BE2C (cell line): ENCODE measurements at regions not wholly inside any gene's neighbourhood (a gene's known extent, or its start where the extent isn't known, plus 50 kb on each side); places are given as distances from the start of the nearest gene placed in this dataset.

ENCODE experiments used
- DNase-seq: peaks from one replicate; pipeline ENCODE4 v3.0.0-alpha.2; 2020
- H3K27me3 ChIP-seq: fragments of 250-450 bp; sonication (Bioruptor Pico); 2 replicates; pipeline ENCODE4 v1.5.1; 2020; ENCODE audit warnings: mild to moderate bottlenecking
- H3K36me3 ChIP-seq: fragments of 250-450 bp; sonication (Bioruptor Pico); 2 replicates; pipeline ENCODE4 v1.5.1; 2020; ENCODE audit warnings: mild to moderate bottlenecking
- H3K4me1 ChIP-seq: fragments of 250-450 bp; sonication (Bioruptor Pico); 2 replicates; pipeline ENCODE4 v1.5.1; 2020
- H3K4me3 ChIP-seq: 2 replicates; pipeline ENCODE4 v1.5.1; 2011; ENCODE audit warnings: low read depth, low read length
- H3K9me3 ChIP-seq: fragments of 250-450 bp; sonication (Bioruptor Pico); 2 replicates; pipeline ENCODE4 v1.5.1; 2020
- TF ChIP-seq, protein P1 (sequence below): IDR thresholded peaks from 2 replicates; pipeline ENCODE4 v1.5.1; 2012; ENCODE audit warnings: mild to moderate bottlenecking, low read depth, low read length

DNA sequence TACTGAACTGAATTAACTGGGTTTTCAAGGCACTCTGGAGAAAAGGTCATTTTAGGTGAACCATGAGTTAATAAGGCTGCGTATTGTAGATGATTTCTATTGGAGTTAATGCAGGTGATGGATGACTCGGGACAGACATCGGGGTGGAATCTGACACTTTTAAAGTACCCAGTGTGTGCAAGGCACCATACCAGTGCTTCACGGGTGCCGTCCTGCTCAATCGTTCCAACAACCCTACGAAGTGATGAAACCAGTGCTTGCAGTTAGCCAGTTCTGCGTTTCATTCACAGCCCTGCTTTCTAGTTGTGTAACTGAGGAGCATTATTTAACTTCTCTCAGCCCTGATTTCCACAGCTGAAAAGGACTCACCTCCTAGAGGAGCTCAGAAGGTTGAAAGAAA lies 216.5 kb downstream of the BARX2 start:
- TF ChIP-seq, protein P1, sequence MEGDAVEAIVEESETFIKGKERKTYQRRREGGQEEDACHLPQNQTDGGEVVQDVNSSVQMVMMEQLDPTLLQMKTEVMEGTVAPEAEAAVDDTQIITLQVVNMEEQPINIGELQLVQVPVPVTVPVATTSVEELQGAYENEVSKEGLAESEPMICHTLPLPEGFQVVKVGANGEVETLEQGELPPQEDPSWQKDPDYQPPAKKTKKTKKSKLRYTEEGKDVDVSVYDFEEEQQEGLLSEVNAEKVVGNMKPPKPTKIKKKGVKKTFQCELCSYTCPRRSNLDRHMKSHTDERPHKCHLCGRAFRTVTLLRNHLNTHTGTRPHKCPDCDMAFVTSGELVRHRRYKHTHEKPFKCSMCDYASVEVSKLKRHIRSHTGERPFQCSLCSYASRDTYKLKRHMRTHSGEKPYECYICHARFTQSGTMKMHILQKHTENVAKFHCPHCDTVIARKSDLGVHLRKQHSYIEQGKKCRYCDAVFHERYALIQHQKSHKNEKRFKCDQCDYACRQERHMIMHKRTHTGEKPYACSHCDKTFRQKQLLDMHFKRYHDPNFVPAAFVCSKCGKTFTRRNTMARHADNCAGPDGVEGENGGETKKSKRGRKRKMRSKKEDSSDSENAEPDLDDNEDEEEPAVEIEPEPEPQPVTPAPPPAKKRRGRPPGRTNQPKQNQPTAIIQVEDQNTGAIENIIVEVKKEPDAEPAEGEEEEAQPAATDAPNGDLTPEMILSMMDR, result no peak
- no peaks in the 10 kb centered on the region for H3K36me3 ChIP-seq
- no peak for DNase-seq
- no peaks in the 10 kb centered on the region; the same call in 1 of the 2 replicates for H3K9me3 ChIP-seq
- no peaks in the 10 kb centered on the region for H3K4me1 ChIP-seq
- no peaks in the 10 kb centered on the region for H3K27me3 ChIP-seq
- H3K4me3 ChIP-seq, result no peak overlapping the region

DNA sequence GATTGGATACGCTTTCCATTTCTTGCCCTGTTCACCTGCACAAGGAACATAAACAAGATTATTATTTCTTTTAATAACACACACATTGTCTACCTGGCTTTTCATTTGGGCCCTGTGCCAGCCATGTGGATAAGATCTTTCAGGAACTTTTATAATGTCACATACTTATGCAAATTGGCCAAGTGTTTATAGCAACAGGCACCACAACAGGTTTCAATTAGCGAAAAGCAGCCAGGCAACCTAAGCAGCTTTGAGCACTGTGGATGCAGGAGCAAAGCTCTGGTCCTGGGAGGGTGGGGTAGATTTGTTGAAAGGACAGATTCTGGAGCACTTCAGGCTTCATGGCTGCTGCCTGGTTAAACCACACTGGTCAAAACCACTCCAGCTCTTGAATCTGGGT lies 217.4 kb downstream of the BARX2 start:
- no peaks in the 10 kb centered on the region for H3K36me3 ChIP-seq
- TF ChIP-seq, protein P1, result no peak
- no peak for DNase-seq

DNA sequence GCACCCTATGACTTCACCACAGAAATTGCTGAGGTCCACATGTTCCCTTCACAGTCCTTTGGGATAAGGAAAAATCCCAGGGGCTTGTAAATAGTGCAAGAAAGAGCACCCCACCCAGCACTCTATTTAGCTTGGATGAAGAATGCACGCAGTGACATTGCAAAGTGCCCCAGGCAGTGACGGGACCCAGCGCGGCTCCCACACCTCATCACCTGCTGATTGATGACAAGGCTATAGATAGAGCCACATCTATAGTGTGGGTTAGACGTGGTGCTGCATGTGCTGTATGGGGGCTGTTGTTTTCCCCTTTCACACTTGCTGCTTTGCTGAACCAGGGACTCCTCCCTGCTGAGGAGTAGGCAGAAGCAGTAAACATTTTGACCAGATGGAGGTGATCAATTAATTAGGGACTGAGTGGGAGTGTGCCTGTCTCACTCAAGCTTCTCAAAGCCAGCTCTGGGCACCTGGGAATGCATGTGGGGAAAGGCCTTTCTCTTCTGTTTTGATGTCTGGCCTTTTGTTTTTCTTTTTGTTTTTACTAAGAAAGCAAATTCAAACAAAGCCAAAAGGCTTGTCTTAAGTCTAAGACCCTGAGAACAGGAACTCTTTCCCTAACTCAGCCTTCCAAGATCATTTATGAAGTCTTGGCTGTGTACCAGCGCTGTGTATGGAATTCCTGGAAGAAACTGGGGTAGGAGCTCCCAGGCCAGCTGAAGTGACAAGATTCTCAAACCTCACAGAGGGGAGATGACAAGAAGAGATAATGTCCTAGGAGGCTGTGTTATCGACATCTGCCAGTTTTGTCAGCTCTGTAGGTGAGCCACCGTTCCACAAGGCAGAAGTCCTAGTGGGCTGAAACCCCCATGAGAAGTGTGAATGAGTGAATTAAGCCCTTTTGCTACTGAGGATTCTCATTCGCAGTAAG lies 219.7 kb downstream of the BARX2 start:
- Histone ChIP-seq H3K9me3 (peaks cover 7% of the 10 kb centered on the region; the same call in 1 of the 2 replicates), H3K4me1 (no peaks in the 10 kb centered on the region), H3K27me3 (no peaks in the 10 kb centered on the region), H3K36me3 (no peaks in the 10 kb centered on the region), H3K4me3 (no peak overlapping the region)
- no peak for DNase-seq
- TF ChIP-seq, protein P1, result no peak

More for the DNA sequence above, 217.4 kb downstream of the BARX2 start:
- H3K9me3 ChIP-seq, result no peaks in the 10 kb centered on the region; the same call in 1 of the 2 replicates
- H3K27me3 ChIP-seq, result no peaks in the 10 kb centered on the region
- H3K4me1 ChIP-seq, result no peaks in the 10 kb centered on the region
- no peak overlapping the region for H3K4me3 ChIP-seq

DNA sequence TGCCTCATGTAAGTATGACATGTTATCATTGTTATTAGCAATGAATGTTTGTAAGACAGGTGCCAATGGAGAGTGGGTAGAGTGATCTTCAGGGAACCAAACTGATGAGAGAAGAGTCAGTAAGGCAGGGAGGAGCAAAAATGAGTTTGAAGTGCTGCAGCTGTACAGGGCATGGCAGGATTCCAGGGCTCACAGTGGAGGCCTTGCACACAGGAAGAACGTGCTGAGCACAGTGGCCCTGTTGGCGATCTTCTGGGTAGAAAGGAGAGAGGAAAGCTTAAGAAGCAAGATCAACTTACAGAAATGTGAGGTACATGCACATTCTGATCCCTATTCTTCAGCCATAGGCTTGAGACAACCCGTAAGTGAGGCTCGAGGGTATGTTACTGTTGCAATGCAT lies 219.3 kb upstream of the TMEM45B start:
- no peaks in the 10 kb centered on the region for H3K27me3 ChIP-seq
- no peaks in the 10 kb centered on the region for H3K36me3 ChIP-seq
- TF ChIP-seq, protein P1, result no peak
- no peak for DNase-seq
- H3K9me3 ChIP-seq, result peaks cover 7% of the 10 kb centered on the region; the same call in 1 of the 2 replicates
- H3K4me1 ChIP-seq, result no peaks in the 10 kb centered on the region
- no peak overlapping the region for H3K4me3 ChIP-seq

DNA sequence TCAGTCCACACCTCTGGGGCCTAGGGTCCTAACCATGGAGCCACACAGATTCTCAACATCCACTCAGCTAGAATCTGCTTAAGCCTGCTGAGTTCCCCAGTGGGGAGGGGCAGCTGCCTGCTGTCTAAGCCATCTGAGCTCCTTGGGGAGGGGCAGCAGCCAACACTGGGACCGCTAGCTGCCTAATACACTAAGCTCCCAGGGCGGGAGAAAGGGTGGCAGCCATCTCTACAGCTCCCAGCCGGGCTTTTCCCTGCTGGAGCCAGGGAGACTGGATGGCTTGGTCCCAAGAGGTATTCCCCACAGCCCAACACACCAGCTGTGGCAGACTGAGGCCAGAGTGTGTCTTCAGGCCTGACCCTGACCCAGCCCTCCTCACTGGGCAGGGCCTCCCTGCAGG lies 217.3 kb upstream of the TMEM45B start:
- H3K4me3 ChIP-seq, result no peak overlapping the region
- TF ChIP-seq, protein P1, result no peak
- peaks cover 7% of the 10 kb centered on the region; the same call in 1 of the 2 replicates for H3K9me3 ChIP-seq
- no peaks in the 10 kb centered on the region for H3K27me3 ChIP-seq
- no peaks in the 10 kb centered on the region for H3K36me3 ChIP-seq
- H3K4me1 ChIP-seq, result no peaks in the 10 kb centered on the region
- no peak for DNase-seq

DNA sequence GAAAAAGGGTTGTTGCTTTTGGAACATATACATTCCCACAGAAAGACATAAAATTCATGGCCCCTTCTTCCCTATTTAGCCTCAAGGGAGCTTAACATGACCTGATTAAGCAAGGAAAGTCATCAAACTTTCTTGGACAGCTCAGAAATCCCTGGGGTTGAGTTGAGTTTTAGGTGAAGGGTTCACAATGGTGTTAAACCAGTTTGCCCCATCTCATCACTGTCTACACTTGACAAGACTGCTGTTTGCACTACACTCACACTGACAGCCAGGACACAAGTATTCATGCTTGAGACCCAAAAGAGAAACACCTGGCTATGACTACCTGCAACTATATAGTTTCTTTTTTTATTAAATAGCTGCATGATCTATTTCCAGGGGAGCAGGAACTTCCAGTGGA lies 209.8 kb upstream of the TMEM45B start:
- H3K4me1 ChIP-seq, result no peaks in the 10 kb centered on the region
- H3K9me3 ChIP-seq, result no peaks in the 10 kb centered on the region
- TF ChIP-seq, protein P1, result no peak
- H3K27me3 ChIP-seq, result no peaks in the 10 kb centered on the region
- H3K4me3 ChIP-seq, result no peak overlapping the region
- DNase-seq, result no peak
- H3K36me3 ChIP-seq, result no peaks in the 10 kb centered on the region
